H1 (cell line): ENCODE measurements at regions not wholly inside any gene's neighbourhood (a gene's known extent, or its start where the extent isn't known, plus 50 kb on each side); places are given as distances from the start of the nearest gene placed in this dataset. TPM values are rescaled to one million over a fixed set of nuclear protein-coding genes. Genes with fewer than 3 reads are reported as not detected.

Experiments
- CTCF ChIA-PET: fragments of 300-600 bp; sonication (Branson Sonifier 250); formaldehyde crosslinking; loops from one replicate; lab custom pipeline; 2021; ENCODE audit not compliant: partially characterized antibody; lab: Charles Lee
- POLR2A ChIA-PET: fragments of 300-600 bp; sonication (Branson Sonifier 250); formaldehyde crosslinking; loops from one replicate; lab custom pipeline; 2021; ENCODE audit warnings: inconsistent platforms; ENCODE audit not compliant: partially characterized antibody; lab: Charles Lee
- DNase-seq, 2 experiments: peaks; one replicate each; pipeline versions ENCODE4 v3.0.0 to v3.0.0-alpha.2; 2010 to 2022; ENCODE audit warnings: low spot score in 2 of 2, low read depth in 1 of 2, mixed read lengths in 1 of 2
- FAIRE-seq: peaks from 2 replicates; lab custom pipeline; 2011; peaks lifted over from hg19 to GRCh38; lab: Jason Lieb, UNC
- H2AFZ ChIP-seq: 2 replicates; pipeline ENCODE4 v1.8.1; 2012; ENCODE audit warnings: low read length, inconsistent platforms
- H2AK5ac ChIP-seq: 2 replicates; pipeline ENCODE4 v1.6.1; 2013; ENCODE audit warnings: low read depth, low read length
- H2BK120ac ChIP-seq: replicated peaks from 2 replicates; pipeline ENCODE3; 2013; ENCODE audit warnings: low read depth, low read length, inconsistent platforms
- H2BK12ac ChIP-seq: 2 replicates; pipeline ENCODE4 v1.6.1; 2013; ENCODE audit warnings: low read depth, low read length
- H2BK15ac ChIP-seq: 2 replicates; pipeline ENCODE4 v1.6.1; 2013; ENCODE audit warnings: low read length
- H2BK20ac ChIP-seq: 2 replicates; pipeline ENCODE4 v1.6.1; 2013; ENCODE audit warnings: low read length
- H2BK5ac ChIP-seq: 2 replicates; pipeline ENCODE4 v1.6.1; 2013; ENCODE audit warnings: low read depth, low read length
- H3K14ac ChIP-seq: 2 replicates; pipeline ENCODE4 v1.6.1; 2013; ENCODE audit warnings: inconsistent platforms; ENCODE audit not compliant: insufficient read length
- H3K18ac ChIP-seq: 2 replicates; pipeline ENCODE4 v1.6.1; 2013; ENCODE audit warnings: low read length; ENCODE audit errors: extremely low read depth
- H3K23ac ChIP-seq: 2 replicates; pipeline ENCODE4 v1.6.1; 2013; ENCODE audit warnings: inconsistent platforms; ENCODE audit not compliant: insufficient read length
- H3K23me2 ChIP-seq: 2 replicates; pipeline ENCODE4 v1.6.1; 2013; ENCODE audit warnings: low read depth, low read length
- H3K27ac ChIP-seq: 2 replicates; pipeline ENCODE4 v1.6.1; 2011; ENCODE audit warnings: low read depth, low read length, inconsistent platforms
- H3K27me3 ChIP-seq, 4 experiments: replicated peaks in 1 of 4; 1 replicate in 1 of 4; 2 replicates in 3 of 4; pipeline versions ENCODE4 v1.6.1 to v1.8.1; 2011 to 2013; ENCODE audit warnings: low read length in 3 of 4, mild to moderate bottlenecking in 3 of 4, inconsistent platforms in 2 of 4, mixed read lengths in 2 of 4, moderate library complexity in 1 of 4; ENCODE audit not compliant: control insufficient read depth in 3 of 4, insufficient read depth in 3 of 4; ENCODE audit errors: extremely low read depth in 1 of 4
- H3K36me3 ChIP-seq, 4 experiments: 2 replicates each; pipeline versions ENCODE4 v1.6.1 to v1.8.1; 2011 to 2013; ENCODE audit warnings: mild to moderate bottlenecking in 4 of 4, low read length in 3 of 4, moderate library complexity in 2 of 4, control low read depth in 1 of 4, inconsistent platforms in 1 of 4; ENCODE audit not compliant: insufficient read depth in 4 of 4, control insufficient read depth in 2 of 4
- H3K4ac ChIP-seq: replicated peaks from 2 replicates; pipeline ENCODE3; 2013; ENCODE audit warnings: low read length, low read depth, mixed read lengths, inconsistent platforms; ENCODE audit not compliant: insufficient read length
- H3K4me1 ChIP-seq, 4 experiments: replicated peaks in 1 of 4; 1 replicate in 1 of 4; 2 replicates in 3 of 4; pipeline versions ENCODE4 v1.6.1 to v1.8.1; 2011 to 2013; ENCODE audit warnings: low read length in 3 of 4, inconsistent platforms in 2 of 4, mixed read lengths in 1 of 4; ENCODE audit not compliant: insufficient read depth in 4 of 4, control insufficient read depth in 3 of 4
- H3K4me2 ChIP-seq, 2 experiments: 2 replicates each; pipeline versions ENCODE4 v1.6.1 to v1.8.1; 2011 to 2013; ENCODE audit warnings: low read depth in 2 of 2, low read length in 2 of 2, control low read depth in 1 of 2, inconsistent platforms in 1 of 2, mild to moderate bottlenecking in 1 of 2; ENCODE audit not compliant: insufficient read depth in 1 of 2
- H3K4me3 ChIP-seq, 4 experiments: fragments of 200-600, 300-600 bp in 1 of 4; sonication (generic), shearing (Covaris generic), sonication (Bioruptor Twin) in 1 of 4; 2 replicates each; pipeline versions ENCODE4 v1.5.1 to v1.8.1; 2011 to 2016; ENCODE audit warnings: low read length in 4 of 4, low read depth in 3 of 4, control low read depth in 2 of 4, inconsistent platforms in 2 of 4, mild to moderate bottlenecking in 2 of 4, mixed read lengths in 1 of 4, moderate library complexity in 1 of 4; ENCODE audit not compliant: insufficient read depth in 2 of 4; ENCODE audit errors: extremely low read depth in 1 of 4
- H3K56ac ChIP-seq: replicated peaks from 2 replicates; pipeline ENCODE3; 2013; ENCODE audit warnings: low read depth, mild to moderate bottlenecking, mixed read lengths, low read length, inconsistent platforms; ENCODE audit not compliant: insufficient read length
- H3K79me1 ChIP-seq: 2 replicates; pipeline ENCODE4 v1.6.1; 2013; ENCODE audit warnings: low read depth, low read length, control low read depth
- H3K79me2 ChIP-seq, 2 experiments: 2 replicates each; pipeline versions ENCODE4 v1.6.1 to v1.8.1; 2012 to 2013; ENCODE audit warnings: low read length in 2 of 2, mild to moderate bottlenecking in 2 of 2, inconsistent platforms in 1 of 2; ENCODE audit not compliant: insufficient read depth in 2 of 2, control insufficient read depth in 1 of 2
- H3K9ac ChIP-seq, 4 experiments: replicated peaks in 1 of 4; 1 replicate in 1 of 4; 2 replicates in 3 of 4; pipeline versions ENCODE4 v1.6.1 to v1.8.1; 2011 to 2013; ENCODE audit warnings: low read depth in 3 of 4, low read length in 3 of 4, control low read depth in 2 of 4, mild to moderate bottlenecking in 2 of 4, moderate library complexity in 2 of 4, inconsistent platforms in 1 of 4; ENCODE audit errors: extremely low read depth in 1 of 4
- H3K9me3 ChIP-seq, 2 experiments: 2 replicates each; pipeline versions ENCODE4 v1.6.1 to v1.8.1; 2012 to 2013; ENCODE audit warnings: mild to moderate bottlenecking in 2 of 2, moderate library complexity in 2 of 2, control low read depth in 1 of 2, inconsistent platforms in 1 of 2, low read depth in 1 of 2, low read length in 1 of 2, mixed read lengths in 1 of 2; ENCODE audit not compliant: insufficient read depth in 2 of 2
- H4K20me1 ChIP-seq, 2 experiments: replicated peaks in 1 of 2; 2 replicates each; pipeline versions ENCODE3 to v1.8.1; 2011 to 2013; ENCODE audit warnings: inconsistent platforms in 2 of 2, low read length in 2 of 2, mild to moderate bottlenecking in 1 of 2; ENCODE audit not compliant: insufficient read depth in 2 of 2, control insufficient read depth in 1 of 2
- H4K5ac ChIP-seq: 2 replicates; pipeline ENCODE4 v1.6.1; 2013; ENCODE audit warnings: low read length, low read depth, mixed read lengths, inconsistent platforms; ENCODE audit not compliant: insufficient read length
- H4K8ac ChIP-seq: 2 replicates; pipeline ENCODE4 v1.8.0; 2013; ENCODE audit warnings: mild to moderate bottlenecking, moderate library complexity, low read length, inconsistent platforms; ENCODE audit not compliant: insufficient read depth; ENCODE audit errors: extremely low read depth
- H4K91ac ChIP-seq: replicated peaks from 2 replicates; pipeline ENCODE3; 2013; ENCODE audit warnings: low read length, mixed read lengths, inconsistent platforms; ENCODE audit not compliant: insufficient read length
- BCL11A ChIP-seq, 2 experiments: IDR thresholded peaks; one replicate each; pipeline ENCODE4 v1.6.1; 2011; ENCODE audit warnings: low read depth in 2 of 2, low read length in 2 of 2, mild to moderate bottlenecking in 2 of 2
- WGBS, 2 experiments: shearing (Covaris generic) in 1 of 2; methylation state at CpG; one replicate each; pipeline versions ENCODE4 v1.1.6 to v1.1.7; 2013 to 2015; ENCODE audit warnings: low lambda C conversion rate in 2 of 2, mixed read lengths in 2 of 2, inconsistent platforms in 1 of 2, low coverage in 1 of 2, missing lambda C conversion rate in 1 of 2; ENCODE audit not compliant: insufficient replicate concordance in 2 of 2, insufficient coverage in 1 of 2, insufficient read length in 1 of 2; ENCODE audit errors: extremely low coverage in 1 of 2, missing lambda C conversion rate in 1 of 2; 5-methylcytosine and 5-hydroxymethylcytosine counted together
- small RNA-seq: library from polyadenylated mRNA; stranded (forward); fragments of <200 nt; extraction: miRNeasy Mini kit (QIAGEN cat#:217004); gene quantifications from one replicate; pipeline ENCODE3, GENCODE V24; 2013; ENCODE audit not compliant: insufficient read depth

- H3K79me1 ChIP-seq: no peaks in the 10 kb centered on the region
- no peak overlapping the region for H3K4me3 ChIP-seq
- H3K4me1 ChIP-seq: peaks cover 0 to 4% (median 2%) of the 10 kb centered on the region in 4 experiments; a peak in 3 of 7 replicates
- H3K27me3 ChIP-seq: no peaks in the 10 kb centered on the region
- H3K18ac ChIP-seq: no peak overlapping the region
- FAIRE-seq (no peak), DNase-seq (no peak)
- POLR2A ChIA-PET: no interaction called here
- no peak overlapping the region for H2AK5ac ChIP-seq
- no peak overlapping the region for H2BK15ac ChIP-seq
- no peak overlapping the region for H4K5ac ChIP-seq
- H3K56ac ChIP-seq: no peak overlapping the region
- WGBS, 2 experiments: 89% methylated on average over 7 of the region's 7 CpGs; no CpG with 5 or more reads in 1 of the 2 experiments
- no peak for TF ChIP-seq BCL11A (IDR thresholded peaks at IDR 0.05; ENCODE audit: low read depth in 2 of 2, low read length in 2 of 2)
- H2BK12ac ChIP-seq: no peak overlapping the region
- no peaks in the 10 kb centered on the region for H3K79me2 ChIP-seq
- no peaks in the 10 kb centered on the region for H3K36me3 ChIP-seq
- no peak overlapping the region for H2BK5ac ChIP-seq
- H3K14ac ChIP-seq: no peak overlapping the region
- H3K27ac ChIP-seq: no peak overlapping the region
- no peak overlapping the region for H2BK20ac ChIP-seq
- H4K20me1 ChIP-seq: no peaks in the 10 kb centered on the region
- no peak overlapping the region for H2AFZ ChIP-seq
- no peak overlapping the region for H4K8ac ChIP-seq
- no peaks in the 10 kb centered on the region for H3K9me3 ChIP-seq
- H2BK120ac ChIP-seq: no peak overlapping the region
- H3K4ac ChIP-seq: no peak overlapping the region
- H4K91ac ChIP-seq: no peak overlapping the region
- no peak overlapping the region for H3K23ac ChIP-seq
- H3K23me2 ChIP-seq: no peaks in the 10 kb centered on the region
- H3K4me2 ChIP-seq: no peak overlapping the region
- no peak overlapping the region for H3K9ac ChIP-seq
- CTCF ChIA-PET: interaction anchor here (1.0 to 1.9 kb wide), 9 partner anchors 10 to 426 kb away, joined by 3 to 8 read pairs (median 5); no protein-coding TSS in a partner anchor
Measured at GRCh38 chr4:123346330-123346940, 50.2 kb upstream of the SPRY1 start.

Small RNAs in the stretch of these regions (small RNA-seq; reads per million reads assigned to genes)
- not detected for gene AC026402.1
